ENCODE measurements at regions not wholly inside any gene's neighbourhood (a gene's known extent, or its start where the extent isn't known, plus 50 kb on each side); places are given as distances from the start of the nearest gene placed in this dataset.

DNA sequence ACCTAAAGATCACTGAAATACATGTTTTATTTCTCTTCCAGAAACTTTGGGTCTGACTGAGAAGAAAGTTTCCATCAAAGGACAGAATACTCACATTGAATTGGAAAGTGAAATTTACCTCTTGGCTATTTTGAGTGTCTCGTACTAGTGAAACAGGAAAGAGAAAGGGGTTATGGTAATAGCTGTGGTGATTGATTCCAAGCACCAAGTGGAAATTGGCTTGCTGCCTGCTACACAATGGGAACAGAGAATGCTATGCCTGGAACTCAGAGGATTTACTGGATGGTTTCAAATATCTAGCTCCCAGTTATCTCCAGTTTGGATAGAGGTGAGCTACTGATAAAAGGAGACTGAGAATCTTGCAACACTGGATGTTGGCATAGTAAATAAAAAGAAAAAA lies 492.8 kb upstream of the FSIP2 start:
- TF ChIP-seq, protein P1, sequence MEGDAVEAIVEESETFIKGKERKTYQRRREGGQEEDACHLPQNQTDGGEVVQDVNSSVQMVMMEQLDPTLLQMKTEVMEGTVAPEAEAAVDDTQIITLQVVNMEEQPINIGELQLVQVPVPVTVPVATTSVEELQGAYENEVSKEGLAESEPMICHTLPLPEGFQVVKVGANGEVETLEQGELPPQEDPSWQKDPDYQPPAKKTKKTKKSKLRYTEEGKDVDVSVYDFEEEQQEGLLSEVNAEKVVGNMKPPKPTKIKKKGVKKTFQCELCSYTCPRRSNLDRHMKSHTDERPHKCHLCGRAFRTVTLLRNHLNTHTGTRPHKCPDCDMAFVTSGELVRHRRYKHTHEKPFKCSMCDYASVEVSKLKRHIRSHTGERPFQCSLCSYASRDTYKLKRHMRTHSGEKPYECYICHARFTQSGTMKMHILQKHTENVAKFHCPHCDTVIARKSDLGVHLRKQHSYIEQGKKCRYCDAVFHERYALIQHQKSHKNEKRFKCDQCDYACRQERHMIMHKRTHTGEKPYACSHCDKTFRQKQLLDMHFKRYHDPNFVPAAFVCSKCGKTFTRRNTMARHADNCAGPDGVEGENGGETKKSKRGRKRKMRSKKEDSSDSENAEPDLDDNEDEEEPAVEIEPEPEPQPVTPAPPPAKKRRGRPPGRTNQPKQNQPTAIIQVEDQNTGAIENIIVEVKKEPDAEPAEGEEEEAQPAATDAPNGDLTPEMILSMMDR (conservative IDR thresholded peaks at IDR 0.05 in 1 of 2, IDR thresholded peaks at IDR 0.05 in 1 of 2; ENCODE audit: low read depth in 1 of 2, low read length in 2 of 2), result no peak
- TF ChIP-seq EZH2 (IDR thresholded peaks at IDR 0.05; ENCODE audit: low read length, missing control alignments), result no peak
